WTC11 (cell line): ENCODE measurements at regions not wholly inside any gene's neighbourhood (a gene's known extent, or its start where the extent isn't known, plus 50 kb on each side); places are given as distances from the start of the nearest gene placed in this dataset.

ENCODE experiments used
- ATAC-seq: fragments of 200-7000 bp; cut with Tn5 transposase; 2 replicates; pipeline ENCODE4 v1.10.0; 2021; ENCODE audit warnings: mild to moderate bottlenecking, moderate library complexity
- CTCF ChIA-PET: fragments of 300-600 bp; sonication (Branson Sonifier 250); formaldehyde crosslinking; loops from one replicate; lab custom pipeline; 2021; ENCODE audit warnings: antibody characterized with exemption; lab: Charles Lee
- POLR2A ChIA-PET: fragments of 350-600 bp; sonication (Branson Sonifier 250); formaldehyde crosslinking; loops from one replicate; lab custom pipeline; 2021; ENCODE audit warnings: antibody characterized with exemption; lab: Charles Lee
- DNase-seq: peaks from one replicate; pipeline ENCODE4 v3.0.0; 2021; ENCODE audit warnings: low spot score
- H3K27ac Mint-ChIP-seq: 2 replicates; pipeline ENCODE4 v1.8.0; 2021; ENCODE audit warnings: mixed read lengths
- H3K27me3 Mint-ChIP-seq: 2 replicates; pipeline ENCODE4 v1.8.0; 2021; ENCODE audit warnings: low read depth, mild to moderate bottlenecking, moderate library complexity, mixed read lengths
- H3K36me3 Mint-ChIP-seq: 2 replicates; pipeline ENCODE4 v1.8.0; 2021; ENCODE audit warnings: mixed read lengths
- H3K4me1 Mint-ChIP-seq: 2 replicates; pipeline ENCODE4 v1.8.0; 2022; ENCODE audit warnings: mixed read lengths
- H3K4me3 Mint-ChIP-seq: 2 replicates; pipeline ENCODE4 v1.8.0; 2021; ENCODE audit warnings: mild to moderate bottlenecking, moderate library complexity, mixed read lengths
- H3K9me3 Mint-ChIP-seq: 2 replicates; pipeline ENCODE4 v1.8.0; 2021; ENCODE audit warnings: mixed read lengths
- AR ChIP-seq: fragments of 250-450 bp; sonication (Bioruptor Pico); IDR thresholded peaks from 2 replicates; pipeline ENCODE4 v1.9.0; 2021; ENCODE audit warnings: mild to moderate bottlenecking
- CDX4 ChIP-seq: fragments of 250-450 bp; sonication (Bioruptor Pico); IDR thresholded peaks from 2 replicates; pipeline ENCODE4 v1.9.0; 2021; ENCODE audit warnings: moderate library complexity, mild to moderate bottlenecking, inconsistent platforms, borderline replicate concordance
- CREM ChIP-seq: sonication (generic); formaldehyde crosslinking; IDR thresholded peaks from 2 replicates; pipeline ENCODE4 v1.8.1; 2022; ENCODE audit warnings: mild to moderate bottlenecking, missing genetic modification reagents, moderate library complexity
- FOXK1 ChIP-seq: sonication (generic); formaldehyde crosslinking; IDR thresholded peaks from 2 replicates; pipeline ENCODE4 v1.8.0; 2022; ENCODE audit warnings: mild to moderate bottlenecking, moderate library complexity, missing genetic modification reagents
- GRHL2 ChIP-seq: fragments of 250-450 bp; sonication (Bioruptor Pico); IDR thresholded peaks from 2 replicates; pipeline ENCODE4 v1.8.0; 2022; ENCODE audit warnings: mild to moderate bottlenecking, moderate library complexity; ENCODE audit not compliant: insufficient replicate concordance, severe bottlenecking
- GTF2I ChIP-seq: fragments of 250-450 bp; sonication (Bioruptor Pico); conservative IDR thresholded peaks from 2 replicates; pipeline ENCODE4 v1.4.0; 2021; ENCODE audit warnings: mild to moderate bottlenecking
- HMGA2 ChIP-seq: fragments of 250-450 bp; sonication (Bioruptor Pico); IDR thresholded peaks from 2 replicates; pipeline ENCODE4 v1.4.0; 2021; ENCODE audit warnings: mild to moderate bottlenecking, moderate library complexity
- KAT7 ChIP-seq: sonication (generic); formaldehyde crosslinking; IDR thresholded peaks from 2 replicates; pipeline ENCODE4 v1.8.1; 2023; ENCODE audit warnings: missing genetic modification reagents, mild to moderate bottlenecking, borderline replicate concordance
- RELA ChIP-seq: sonication (generic); formaldehyde crosslinking; IDR thresholded peaks from 2 replicates; pipeline ENCODE4 v1.8.1; 2022; ENCODE audit warnings: missing genetic modification reagents, mild to moderate bottlenecking, borderline replicate concordance
- RORB ChIP-seq: fragments of 250-450 bp; sonication (Bioruptor Pico); IDR thresholded peaks from 2 replicates; pipeline ENCODE4 v1.9.0; 2021; ENCODE audit warnings: mild to moderate bottlenecking
- TEAD1 ChIP-seq: sonication (generic); formaldehyde crosslinking; IDR thresholded peaks from 2 replicates; pipeline ENCODE4 v1.8.0; 2022; ENCODE audit warnings: mild to moderate bottlenecking, missing genetic modification reagents
- ZBTB21 ChIP-seq: sonication (generic); formaldehyde crosslinking; IDR thresholded peaks from 2 replicates; pipeline ENCODE4 v1.8.1; 2023; ENCODE audit warnings: mild to moderate bottlenecking, missing genetic modification reagents, borderline replicate concordance
- ZNF219 ChIP-seq: sonication (generic); formaldehyde crosslinking; IDR thresholded peaks from 2 replicates; pipeline ENCODE4 v1.8.0; 2023; ENCODE audit warnings: missing genetic modification reagents, mild to moderate bottlenecking, borderline replicate concordance
- ZNF263 ChIP-seq: sonication (generic); formaldehyde crosslinking; IDR thresholded peaks from 2 replicates; pipeline ENCODE4 v1.8.1; 2022; ENCODE audit warnings: low read depth, mild to moderate bottlenecking, moderate library complexity, missing genetic modification reagents
- ZNF423 ChIP-seq: fragments of 250-450 bp; sonication (Bioruptor Pico); IDR thresholded peaks from 2 replicates; pipeline ENCODE4 v2.1.2; 2022; ENCODE audit warnings: mild to moderate bottlenecking, moderate library complexity
- TF ChIP-seq, protein P1 (sequence below): sonication (generic); formaldehyde crosslinking; IDR thresholded peaks from 2 replicates; pipeline ENCODE4 v1.8.0; 2022; ENCODE audit warnings: missing genetic modification reagents
- TF ChIP-seq, protein P2 (sequence below): fragments of 250-450 bp; sonication (Bioruptor Pico); IDR thresholded peaks from 2 replicates; pipeline ENCODE4 v2.1.2; 2022; ENCODE audit warnings: mild to moderate bottlenecking, moderate library complexity
- TF ChIP-seq, protein P3 (sequence below): sonication (generic); formaldehyde crosslinking; IDR thresholded peaks from 2 replicates; pipeline ENCODE4 v1.8.1; 2023; ENCODE audit warnings: mild to moderate bottlenecking, missing genetic modification reagents
- TF ChIP-seq, protein P4 (sequence below): sonication (generic); formaldehyde crosslinking; IDR thresholded peaks from 2 replicates; pipeline ENCODE4 v1.8.1; 2022; ENCODE audit warnings: low read depth, missing genetic modification reagents, borderline replicate concordance
- TF ChIP-seq, protein P5 (sequence below): sonication (generic); formaldehyde crosslinking; IDR thresholded peaks from 2 replicates; pipeline ENCODE4 v1.8.1; 2022; ENCODE audit warnings: mild to moderate bottlenecking, missing genetic modification reagents, moderate library complexity, borderline replicate concordance
- TF ChIP-seq, protein P6 (sequence below): sonication (generic); formaldehyde crosslinking; IDR thresholded peaks from 2 replicates; pipeline ENCODE4 v1.8.1; 2023; ENCODE audit warnings: mild to moderate bottlenecking, missing genetic modification reagents, moderate library complexity

DNA sequence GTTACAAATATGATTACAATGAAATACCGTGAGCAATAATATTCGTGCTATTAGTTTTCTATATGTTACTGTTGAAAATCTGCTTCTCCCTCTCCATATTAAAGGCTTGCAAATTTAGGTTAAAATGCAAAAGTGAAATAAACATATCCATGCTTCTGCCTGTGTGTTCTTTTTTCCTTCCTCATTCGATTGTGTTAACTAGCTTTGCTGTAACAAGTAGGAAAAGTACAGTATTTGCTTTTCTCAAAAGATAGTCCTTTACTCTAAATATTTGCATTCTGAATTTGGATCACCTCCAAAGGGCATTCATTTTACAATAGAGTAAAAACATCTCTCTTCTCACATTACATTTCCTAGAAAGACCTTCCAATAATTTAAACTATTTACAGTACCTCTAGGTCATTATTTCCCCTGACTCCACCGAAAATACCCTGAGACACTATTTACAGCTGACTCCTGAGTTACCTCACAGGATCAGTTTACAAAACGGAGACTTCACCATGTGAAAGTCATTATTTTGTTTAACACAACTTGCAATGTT is 835.0 kb upstream of the FANCL start:
- no peak for ATAC-seq
- ChIA-PET POLR2A (interaction anchor here (0.7 kb wide), 2 partner anchors 44 to 51 kb away, joined by 3 read pairs; no protein-coding TSS in a partner anchor), CTCF (interaction anchor here (0.7 kb wide), 2 partner anchors 298 to 1222 kb away, joined by 4 read pairs; no protein-coding TSS in a partner anchor)
- Mint-ChIP-seq H3K27me3 (no peaks in the 10 kb centered on the region; the same call in 1 of the 2 replicates), H3K4me3 (no peak overlapping the region), H3K27ac (no peak overlapping the region; the same call in 1 of the 2 replicates), H3K36me3 (0 out of 2 replicates have a peak, but pooled peaks cover 4% of the 10 kb centered on the region), H3K4me1 (peaks cover 30% of the 10 kb centered on the region), H3K9me3 (peaks cover 15% of the 10 kb centered on the region)
- TF ChIP-seq KAT7 (CRISPR knock-in tag) (no peak), RELA (CRISPR knock-in tag) (no peak), CREM (no peak), FOXK1 (no peak), RORB (CRISPR knock-in tag) (no peak), GTF2I (CRISPR knock-in tag) (no peak)
- TF ChIP-seq, protein P1, sequence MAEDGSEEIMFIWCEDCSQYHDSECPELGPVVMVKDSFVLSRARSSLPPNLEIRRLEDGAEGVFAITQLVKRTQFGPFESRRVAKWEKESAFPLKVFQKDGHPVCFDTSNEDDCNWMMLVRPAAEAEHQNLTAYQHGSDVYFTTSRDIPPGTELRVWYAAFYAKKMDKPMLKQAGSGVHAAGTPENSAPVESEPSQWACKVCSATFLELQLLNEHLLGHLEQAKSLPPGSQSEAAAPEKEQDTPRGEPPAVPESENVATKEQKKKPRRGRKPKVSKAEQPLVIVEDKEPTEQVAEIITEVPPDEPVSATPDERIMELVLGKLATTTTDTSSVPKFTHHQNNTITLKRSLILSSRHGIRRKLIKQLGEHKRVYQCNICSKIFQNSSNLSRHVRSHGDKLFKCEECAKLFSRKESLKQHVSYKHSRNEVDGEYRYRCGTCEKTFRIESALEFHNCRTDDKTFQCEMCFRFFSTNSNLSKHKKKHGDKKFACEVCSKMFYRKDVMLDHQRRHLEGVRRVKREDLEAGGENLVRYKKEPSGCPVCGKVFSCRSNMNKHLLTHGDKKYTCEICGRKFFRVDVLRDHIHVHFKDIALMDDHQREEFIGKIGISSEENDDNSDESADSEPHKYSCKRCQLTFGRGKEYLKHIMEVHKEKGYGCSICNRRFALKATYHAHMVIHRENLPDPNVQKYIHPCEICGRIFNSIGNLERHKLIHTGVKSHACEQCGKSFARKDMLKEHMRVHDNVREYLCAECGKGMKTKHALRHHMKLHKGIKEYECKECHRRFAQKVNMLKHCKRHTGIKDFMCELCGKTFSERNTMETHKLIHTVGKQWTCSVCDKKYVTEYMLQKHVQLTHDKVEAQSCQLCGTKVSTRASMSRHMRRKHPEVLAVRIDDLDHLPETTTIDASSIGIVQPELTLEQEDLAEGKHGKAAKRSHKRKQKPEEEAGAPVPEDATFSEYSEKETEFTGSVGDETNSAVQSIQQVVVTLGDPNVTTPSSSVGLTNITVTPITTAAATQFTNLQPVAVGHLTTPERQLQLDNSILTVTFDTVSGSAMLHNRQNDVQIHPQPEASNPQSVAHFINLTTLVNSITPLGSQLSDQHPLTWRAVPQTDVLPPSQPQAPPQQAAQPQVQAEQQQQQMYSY (CRISPR knock-in tag), result no peak
- TF ChIP-seq, protein P2, sequence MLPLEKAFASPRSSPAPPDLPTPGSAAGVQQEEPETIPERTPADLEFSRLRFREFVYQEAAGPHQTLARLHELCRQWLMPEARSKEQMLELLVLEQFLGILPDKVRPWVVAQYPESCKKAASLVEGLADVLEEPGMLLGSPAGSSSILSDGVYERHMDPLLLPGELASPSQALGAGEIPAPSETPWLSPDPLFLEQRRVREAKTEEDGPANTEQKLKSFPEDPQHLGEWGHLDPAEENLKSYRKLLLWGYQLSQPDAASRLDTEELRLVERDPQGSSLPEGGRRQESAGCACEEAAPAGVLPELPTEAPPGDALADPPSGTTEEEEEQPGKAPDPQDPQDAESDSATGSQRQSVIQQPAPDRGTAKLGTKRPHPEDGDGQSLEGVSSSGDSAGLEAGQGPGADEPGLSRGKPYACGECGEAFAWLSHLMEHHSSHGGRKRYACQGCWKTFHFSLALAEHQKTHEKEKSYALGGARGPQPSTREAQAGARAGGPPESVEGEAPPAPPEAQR, result no peak
- no peak for DNase-seq

DNA sequence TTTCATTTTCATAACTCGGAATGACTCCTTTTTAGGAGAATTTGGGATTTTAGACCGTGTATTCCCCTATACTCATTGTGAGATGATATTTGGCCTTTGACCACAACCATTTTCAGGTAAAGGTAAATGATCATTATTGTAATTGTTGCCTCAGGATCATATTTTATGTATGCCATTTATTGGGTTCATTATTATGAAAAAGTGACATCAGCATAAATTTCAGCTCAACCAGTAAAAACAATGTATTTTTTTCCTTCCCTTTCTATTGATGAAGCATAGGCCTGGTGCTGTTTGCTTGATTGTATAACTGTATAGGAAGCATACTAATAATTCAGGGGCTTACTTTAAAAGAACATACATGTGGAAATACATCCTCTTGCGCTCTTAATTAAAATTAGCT is 832.9 kb upstream of the FANCL start:
- ATAC-seq (no peak), DNase-seq (no peak)
- 0 out of 2 replicates have a peak, but pooled peaks cover 4% of the 10 kb centered on the region for H3K36me3 Mint-ChIP-seq
- H3K27me3 Mint-ChIP-seq, result no peaks in the 10 kb centered on the region; the same call in 1 of the 2 replicates
- no peak overlapping the region for H3K4me3 Mint-ChIP-seq
- peaks cover 20% of the 10 kb centered on the region for H3K9me3 Mint-ChIP-seq
- peaks cover 23% of the 10 kb centered on the region for H3K4me1 Mint-ChIP-seq
- H3K27ac Mint-ChIP-seq, result no peak overlapping the region
- CTCF ChIA-PET, result no interaction called here
- POLR2A ChIA-PET, result no interaction called here
- TF ChIP-seq ZNF219, result no peak
- no peak for TF ChIP-seq CDX4
- TF ChIP-seq TEAD1 (CRISPR knock-in tag), result no peak
- TF ChIP-seq, protein P3, sequence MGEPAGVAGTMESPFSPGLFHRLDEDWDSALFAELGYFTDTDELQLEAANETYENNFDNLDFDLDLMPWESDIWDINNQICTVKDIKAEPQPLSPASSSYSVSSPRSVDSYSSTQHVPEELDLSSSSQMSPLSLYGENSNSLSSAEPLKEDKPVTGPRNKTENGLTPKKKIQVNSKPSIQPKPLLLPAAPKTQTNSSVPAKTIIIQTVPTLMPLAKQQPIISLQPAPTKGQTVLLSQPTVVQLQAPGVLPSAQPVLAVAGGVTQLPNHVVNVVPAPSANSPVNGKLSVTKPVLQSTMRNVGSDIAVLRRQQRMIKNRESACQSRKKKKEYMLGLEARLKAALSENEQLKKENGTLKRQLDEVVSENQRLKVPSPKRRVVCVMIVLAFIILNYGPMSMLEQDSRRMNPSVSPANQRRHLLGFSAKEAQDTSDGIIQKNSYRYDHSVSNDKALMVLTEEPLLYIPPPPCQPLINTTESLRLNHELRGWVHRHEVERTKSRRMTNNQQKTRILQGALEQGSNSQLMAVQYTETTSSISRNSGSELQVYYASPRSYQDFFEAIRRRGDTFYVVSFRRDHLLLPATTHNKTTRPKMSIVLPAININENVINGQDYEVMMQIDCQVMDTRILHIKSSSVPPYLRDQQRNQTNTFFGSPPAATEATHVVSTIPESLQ (CRISPR knock-in tag), result no peak
- TF ChIP-seq, protein P4, sequence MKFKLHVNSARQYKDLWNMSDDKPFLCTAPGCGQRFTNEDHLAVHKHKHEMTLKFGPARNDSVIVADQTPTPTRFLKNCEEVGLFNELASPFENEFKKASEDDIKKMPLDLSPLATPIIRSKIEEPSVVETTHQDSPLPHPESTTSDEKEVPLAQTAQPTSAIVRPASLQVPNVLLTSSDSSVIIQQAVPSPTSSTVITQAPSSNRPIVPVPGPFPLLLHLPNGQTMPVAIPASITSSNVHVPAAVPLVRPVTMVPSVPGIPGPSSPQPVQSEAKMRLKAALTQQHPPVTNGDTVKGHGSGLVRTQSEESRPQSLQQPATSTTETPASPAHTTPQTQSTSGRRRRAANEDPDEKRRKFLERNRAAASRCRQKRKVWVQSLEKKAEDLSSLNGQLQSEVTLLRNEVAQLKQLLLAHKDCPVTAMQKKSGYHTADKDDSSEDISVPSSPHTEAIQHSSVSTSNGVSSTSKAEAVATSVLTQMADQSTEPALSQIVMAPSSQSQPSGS (CRISPR knock-in tag), result no peak
- no peak for TF ChIP-seq ZBTB21 (CRISPR knock-in tag)
- TF ChIP-seq ZNF263, result no peak
- TF ChIP-seq, protein P5, sequence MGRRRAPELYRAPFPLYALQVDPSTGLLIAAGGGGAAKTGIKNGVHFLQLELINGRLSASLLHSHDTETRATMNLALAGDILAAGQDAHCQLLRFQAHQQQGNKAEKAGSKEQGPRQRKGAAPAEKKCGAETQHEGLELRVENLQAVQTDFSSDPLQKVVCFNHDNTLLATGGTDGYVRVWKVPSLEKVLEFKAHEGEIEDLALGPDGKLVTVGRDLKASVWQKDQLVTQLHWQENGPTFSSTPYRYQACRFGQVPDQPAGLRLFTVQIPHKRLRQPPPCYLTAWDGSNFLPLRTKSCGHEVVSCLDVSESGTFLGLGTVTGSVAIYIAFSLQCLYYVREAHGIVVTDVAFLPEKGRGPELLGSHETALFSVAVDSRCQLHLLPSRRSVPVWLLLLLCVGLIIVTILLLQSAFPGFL (CRISPR knock-in tag), result no peak
- no peak for TF ChIP-seq HMGA2 (CRISPR knock-in tag)
- TF ChIP-seq AR (CRISPR knock-in tag), result no peak
- no peak for TF ChIP-seq GRHL2 (CRISPR knock-in tag)
- no peak for TF ChIP-seq ZNF423 (CRISPR knock-in tag)
- TF ChIP-seq, protein P6, sequence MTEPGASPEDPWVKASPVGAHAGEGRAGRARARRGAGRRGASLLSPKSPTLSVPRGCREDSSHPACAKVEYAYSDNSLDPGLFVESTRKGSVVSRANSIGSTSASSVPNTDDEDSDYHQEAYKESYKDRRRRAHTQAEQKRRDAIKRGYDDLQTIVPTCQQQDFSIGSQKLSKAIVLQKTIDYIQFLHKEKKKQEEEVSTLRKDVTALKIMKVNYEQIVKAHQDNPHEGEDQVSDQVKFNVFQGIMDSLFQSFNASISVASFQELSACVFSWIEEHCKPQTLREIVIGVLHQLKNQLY (CRISPR knock-in tag), result no peak
